ENCODE measurements at regions not wholly inside any gene's neighbourhood (a gene's known extent, or its start where the extent isn't known, plus 50 kb on each side); places are given as distances from the start of the nearest gene placed in this dataset.

GRCh38 chr6:105733556-105734162 is 330.8 kb upstream of the PREP start:
- H3K4me2 ChIP-seq (ENCODE audit: insufficient read depth, low read length) = no peak overlapping the region
- intact Hi-C loops (cut with micrococcal nuclease) = loop anchor here (1.0 to 10.0 kb wide), 4 partner anchors 249 to 568 kb away; partner anchors contain the start of gene PRDM1
- TF ChIP-seq JUN (IDR thresholded peaks at IDR 0.05; ENCODE audit: borderline replicate concordance, insufficient read depth, insufficient read length, low read depth) = no peak
- no peak for TF ChIP-seq POLR2AphosphoS5 (IDR thresholded peaks at IDR 0.05; ENCODE audit: insufficient read depth, low read depth, low read length)
- TF ChIP-seq EZH2 (IDR thresholded peaks at IDR 0.05; ENCODE audit: borderline replicate concordance, low read depth, low read length, severe bottlenecking) = no peak
- TF ChIP-seq CTCF (IDR thresholded peaks at IDR 0.05; ENCODE audit: extremely low read depth in 1 of 2, insufficient read depth in 1 of 2, low read depth in 1 of 2, low read length in 2 of 2) = peak; percentile 36 to 44
- no peak for TF ChIP-seq GATA2 (IDR thresholded peaks at IDR 0.05; ENCODE audit: insufficient read depth, insufficient read length, low read depth, low read length)
- POLR2A ChIA-PET = no interaction called here
- dilution Hi-C loops (cut with MboI; ENCODE audit: extremely low pct_ligation_motif_present, low sequenced_read_pairs) = no loop called here
- no peak overlapping the region for H3K27ac ChIP-seq (ENCODE audit: insufficient read depth, low read depth, low read length)
- H3K4me3 ChIP-seq (replicated peaks in 1 of 3; ENCODE audit: insufficient read depth in 1 of 3, low read depth in 1 of 3, low read length in 3 of 3) = no peak overlapping the region
- H3K9me3 ChIP-seq (replicated peaks; ENCODE audit: control insufficient read depth, insufficient read depth, low read length) = no peaks in the 10 kb centered on the region
- CTCF ChIA-PET = interaction anchor here (1.0 to 2.5 kb wide), 3 partner anchors 11 to 567 kb away, joined by 4 to 26 read pairs (median 6); no protein-coding TSS in a partner anchor
- no peaks in the 10 kb centered on the region for H3K36me3 ChIP-seq (ENCODE audit: control insufficient read depth in 2 of 2, extremely low read depth in 1 of 2, insufficient read depth in 2 of 2, low read length in 2 of 2)
- no peaks in the 10 kb centered on the region for H3K9me1 ChIP-seq (replicated peaks; ENCODE audit: control insufficient read depth, extremely low read depth, insufficient read depth, low read length)
- BruUV-seq (replicated peaks) = no TSS peak
- H3K27me3 ChIP-seq (ENCODE audit: control insufficient read depth in 2 of 2, insufficient read depth in 2 of 2, low read length in 2 of 2) = peaks cover 0 to 3% of the 10 kb centered on the region in 2 experiments
- no peaks in the 10 kb centered on the region for H3K79me2 ChIP-seq (ENCODE audit: control insufficient read depth, insufficient read depth, low read length)
- no peak overlapping the region for H3K9ac ChIP-seq (replicated peaks; ENCODE audit: extremely low read depth, insufficient read depth, low read length)
- H4K20me1 ChIP-seq (replicated peaks; ENCODE audit: control insufficient read depth, extremely low read depth, insufficient read depth, low read length) = no peaks in the 10 kb centered on the region
- H2AFZ ChIP-seq (ENCODE audit: low read depth, low read length) = no peak overlapping the region
- FAIRE-seq (peak; percentile 26), DNase-seq (ENCODE audit: low read depth, low spot score) (peak; percentile 13)
- no peaks in the 10 kb centered on the region for H3K4me1 ChIP-seq (ENCODE audit: control insufficient read depth, extremely low read depth, insufficient read depth, low read length)
